HEK293T (cell line): ENCODE measurements at regions not wholly inside any gene's neighbourhood (a gene's known extent, or its start where the extent isn't known, plus 50 kb on each side); places are given as distances from the start of the nearest gene placed in this dataset.

Source experiments
- CTCF ChIA-PET: fragments of 350-600 bp; formaldehyde crosslinking; extraction: SDS; loops from one replicate; lab custom pipeline; 2021; ENCODE audit warnings: antibody characterized with exemption, inconsistent platforms; lab: Yijun Ruan, JAX
- POLR2A ChIA-PET: fragments of 350-600 bp; formaldehyde crosslinking; extraction: SDS; loops from one replicate; lab custom pipeline; 2020; ENCODE audit warnings: antibody characterized with exemption, inconsistent platforms; lab: Yijun Ruan, JAX
- DNase-seq: peaks from one replicate; pipeline ENCODE4 v3.0.0; 2012; ENCODE audit warnings: mixed read lengths; ENCODE audit errors: extremely low spot score
- ARNT ChIP-seq: fragments of 450-650 bp; IDR thresholded peaks from 2 replicates; pipeline ENCODE4 v1.6.1; 2017; ENCODE audit warnings: mild to moderate bottlenecking
- BHLHE40 ChIP-seq: fragments of 450-650 bp; IDR thresholded peaks from 2 replicates; pipeline ENCODE4 v1.6.1; 2016; ENCODE audit warnings: mild to moderate bottlenecking, moderate library complexity, borderline replicate concordance
- CTBP1 ChIP-seq: fragments of 450-650 bp; IDR thresholded peaks from 2 replicates; pipeline ENCODE4 v1.6.1; 2016; ENCODE audit warnings: borderline replicate concordance
- ELF4 ChIP-seq: fragments of 450-650 bp; IDR thresholded peaks from 2 replicates; pipeline ENCODE4 v1.6.1; 2017; ENCODE audit warnings: antibody characterized with exemption
- FOXA1 ChIP-seq: fragments of 450-650 bp; IDR thresholded peaks from 2 replicates; pipeline ENCODE4 v1.6.1; 2016; ENCODE audit warnings: mild to moderate bottlenecking
- FOXK2 ChIP-seq: fragments of 450-650 bp; IDR thresholded peaks from 2 replicates; pipeline ENCODE4 v1.6.1; 2016; ENCODE audit warnings: mild to moderate bottlenecking
- FOXM1 ChIP-seq: fragments of 450-650 bp; IDR thresholded peaks from 2 replicates; pipeline ENCODE4 v1.6.1; 2017; ENCODE audit warnings: mild to moderate bottlenecking, borderline replicate concordance
- HDGF ChIP-seq: fragments of 450-650 bp; IDR thresholded peaks from 2 replicates; pipeline ENCODE4 v1.6.1; 2017; ENCODE audit warnings: antibody characterized with exemption, borderline replicate concordance
- L3MBTL2 ChIP-seq: fragments of 450-650 bp; conservative IDR thresholded peaks from 2 replicates; pipeline ENCODE4 v1.6.1; 2016; ENCODE audit warnings: mild to moderate bottlenecking
- LEF1 ChIP-seq: fragments of 450-650 bp; IDR thresholded peaks from 2 replicates; pipeline ENCODE4 v1.6.1; 2017; ENCODE audit warnings: mild to moderate bottlenecking, borderline replicate concordance
- NFRKB ChIP-seq: fragments of 450-650 bp; IDR thresholded peaks from 2 replicates; pipeline ENCODE4 v1.6.1; 2016; ENCODE audit warnings: mild to moderate bottlenecking, moderate library complexity
- PKNOX1 ChIP-seq: fragments of 450-650 bp; IDR thresholded peaks from 2 replicates; pipeline ENCODE4 v1.6.1; 2016
- SP1 ChIP-seq: fragments of 450-650 bp; IDR thresholded peaks from 2 replicates; pipeline ENCODE4 v1.6.1; 2017
- SUZ12 ChIP-seq: fragments of 450-650 bp; IDR thresholded peaks from 2 replicates; pipeline ENCODE4 v1.6.1; 2016; ENCODE audit warnings: mild to moderate bottlenecking
- TARDBP ChIP-seq: fragments of 450-650 bp; IDR thresholded peaks from 2 replicates; pipeline ENCODE4 v1.6.1; 2016
- ZNF384 ChIP-seq: fragments of 450-650 bp; IDR thresholded peaks from 2 replicates; pipeline ENCODE4 v1.6.1; 2016

GRCh38 chr3:74435631-74436030, 178.8 kb downstream of the CNTN3 start:
- DNase-seq = no peak
- TF ChIP-seq HDGF (no peak), L3MBTL2 (no peak), ARNT (no peak), FOXK2 (no peak), SP1 (no peak), FOXM1 (no peak), NFRKB (no peak), BHLHE40 (no peak), SUZ12 (no peak), FOXA1 (no peak), ELF4 (no peak), LEF1 (no peak), TARDBP (no peak), ZNF384 (no peak), PKNOX1 (no peak), CTBP1 (no peak)
- ChIA-PET POLR2A (no interaction called here), CTCF (no interaction called here)

GRCh38 chr3:74434406-74434805, 180.1 kb downstream of the CNTN3 start:
- DNase-seq = no peak
- ChIA-PET POLR2A (no interaction called here), CTCF (no interaction called here)
- TF ChIP-seq ARNT (no peak), PKNOX1 (no peak), FOXM1 (no peak), ZNF384 (no peak), L3MBTL2 (no peak), CTBP1 (no peak), HDGF (no peak), BHLHE40 (no peak), FOXA1 (no peak)

- no peak for TF ChIP-seq NFRKB
- no peak for TF ChIP-seq FOXA1
- TF ChIP-seq ARNT = no peak
- TF ChIP-seq BHLHE40 = no peak
- TF ChIP-seq SP1 = no peak
- TF ChIP-seq CTBP1 = no peak
- TF ChIP-seq FOXK2 = no peak
- no peak for TF ChIP-seq ZNF384
- no peak for TF ChIP-seq PKNOX1
- no peak for TF ChIP-seq TARDBP
- no peak for TF ChIP-seq SUZ12
- TF ChIP-seq LEF1 = no peak
- ChIA-PET POLR2A (no interaction called here), CTCF (no interaction called here)
- DNase-seq = no peak
These were observed 187.9 kb downstream of the CNTN3 start for GRCh38 chr3:74426571-74426970.

GRCh38 chr3:74423867-74424266, 190.6 kb downstream of the CNTN3 start:
- POLR2A ChIA-PET = no interaction called here
- CTCF ChIA-PET = no interaction called here
- no peak for DNase-seq
- no peak for TF ChIP-seq HDGF
- TF ChIP-seq TARDBP = no peak
- TF ChIP-seq BHLHE40 = no peak
- no peak for TF ChIP-seq ARNT
- no peak for TF ChIP-seq SUZ12

- CTCF ChIA-PET = no interaction called here
- no peak for TF ChIP-seq TARDBP
- TF ChIP-seq ARNT = no peak
- TF ChIP-seq PKNOX1 = no peak
- TF ChIP-seq FOXK2 = no peak
- TF ChIP-seq FOXM1 = no peak
- no peak for TF ChIP-seq SUZ12
- DNase-seq = no peak
- POLR2A ChIA-PET = no interaction called here
These were observed 193.8 kb downstream of the CNTN3 start for GRCh38 chr3:74420538-74421124.

GRCh38 chr3:74415731-74416130, 198.7 kb downstream of the CNTN3 start:
- no peak for DNase-seq
- CTCF ChIA-PET = no interaction called here
- POLR2A ChIA-PET = no interaction called here
- no peak for TF ChIP-seq CTBP1
- no peak for TF ChIP-seq NFRKB
- TF ChIP-seq FOXM1 = no peak
- TF ChIP-seq BHLHE40 = no peak
- TF ChIP-seq ARNT = no peak
- no peak for TF ChIP-seq SUZ12
- TF ChIP-seq HDGF = no peak
- no peak for TF ChIP-seq SP1
- TF ChIP-seq FOXK2 = no peak
- no peak for TF ChIP-seq TARDBP
- no peak for TF ChIP-seq L3MBTL2
- TF ChIP-seq ELF4 = no peak
- no peak for TF ChIP-seq ZNF384
- no peak for TF ChIP-seq LEF1
- TF ChIP-seq PKNOX1 = no peak
- TF ChIP-seq FOXA1 = no peak
